Temporal lobe (tissue), 1 donor: ENCODE measurements at regions not wholly inside any gene's neighbourhood (a gene's known extent, or its start where the extent isn't known, plus 50 kb on each side); places are given as distances from the start of the nearest gene placed in this dataset. TPM values are rescaled to one million over a fixed set of nuclear protein-coding genes. Genes with fewer than 3 reads are reported as not detected.
A peak's percentile ranks its signal among the peaks of the same experiment; 100 is the strongest.

Experiments used
- small RNA-seq: library from RNA; depleted of rRNA; stranded (forward); fragments of <200 nt; gene quantifications from one replicate; pipeline ENCODE3, GENCODE V24; 2014; ENCODE audit warnings: low replicate concordance

Small RNA genes lying in the stretch of these regions (small RNA-seq; reads per million reads assigned to genes)
- gene AC013262.1 (not detected), gene AC138623.1 (not detected), gene RF00019 (not detected), gene RN7SL201P (not detected), gene RNA5SP99 (1.4 reads per million, percentile 82 among the genes with 10 or more reads in this experiment), gene RNU6-1312P (not detected), gene RNU6-685P (not detected), gene RPL37P10 (not detected)
